ENCODE measurements at regions not wholly inside any gene's neighbourhood (a gene's known extent, or its start where the extent isn't known, plus 50 kb on each side); places are given as distances from the start of the nearest gene placed in this dataset.

GRCh38 chr1:161440312-161440894, 64.9 kb upstream of the FCGR2A start:
- no peak overlapping the region for H2BK120ac ChIP-seq (replicated peaks; ENCODE audit: low read depth, low read length)
- no peak overlapping the region for H3K27ac ChIP-seq (ENCODE audit: low read depth, low read length)
- H3K9ac ChIP-seq (replicated peaks in 1 of 4; ENCODE audit: extremely low read depth in 1 of 4, low read depth in 3 of 4, low read length in 3 of 4) = peak overlapping the region; percentile 12 to 53 (median 34); a peak in 5 of 7 replicates
- WGBS, 2 experiments (ENCODE audit: extremely low coverage in 1 of 2, insufficient coverage in 1 of 2, insufficient read length in 1 of 2, insufficient replicate concordance in 2 of 2, low coverage in 1 of 2, low lambda C conversion rate in 2 of 2, missing lambda C conversion rate in 1 of 2) = 3% methylated on average over 8 of the region's 61 CpGs; no CpG with 5 or more reads in 1 of the 2 experiments
- peaks cover 8% of the 10 kb centered on the region; the same call in 1 of the 2 replicates for H3K23me2 ChIP-seq (ENCODE audit: low read depth, low read length)
- H3K9me3 ChIP-seq (ENCODE audit: insufficient read depth in 2 of 2, low read depth in 1 of 2, low read length in 1 of 2) = no peaks in the 10 kb centered on the region
- no peaks in the 10 kb centered on the region for H3K79me2 ChIP-seq (ENCODE audit: control insufficient read depth in 1 of 2, insufficient read depth in 2 of 2, low read length in 2 of 2)
- H3K4me2 ChIP-seq (ENCODE audit: insufficient read depth in 1 of 2, low read depth in 2 of 2, low read length in 2 of 2) = peak overlapping the region; percentile 56 to 95
- ChIA-PET CTCF (ENCODE audit: partially characterized antibody) (interaction anchor here (0.6 to 2.9 kb wide), 14 partner anchors 11 to 259 kb away, joined by 3 to 26 read pairs (median 5); no protein-coding TSS in a partner anchor), POLR2A (ENCODE audit: partially characterized antibody) (interaction anchor here (0.7 to 3.8 kb wide), 4 partner anchors 12 to 395 kb away, joined by 3 to 27 read pairs (median 3); partner anchors contain the start of gene USF1)
- no peak overlapping the region for H3K56ac ChIP-seq (replicated peaks; ENCODE audit: insufficient read length, low read depth, low read length)
- no peak overlapping the region for H2BK15ac ChIP-seq (ENCODE audit: low read length)
- no peaks in the 10 kb centered on the region for H3K79me1 ChIP-seq (ENCODE audit: low read depth, low read length)
- no peak overlapping the region for H2BK12ac ChIP-seq (ENCODE audit: low read depth, low read length)
- no peak overlapping the region for H2AK5ac ChIP-seq (ENCODE audit: low read depth, low read length)
- H3K23ac ChIP-seq (ENCODE audit: insufficient read length) = no peak overlapping the region
- no peak overlapping the region for H4K5ac ChIP-seq (ENCODE audit: insufficient read length, low read depth, low read length)
- no peak overlapping the region for H2BK5ac ChIP-seq (ENCODE audit: low read depth, low read length)
- H2AFZ ChIP-seq (ENCODE audit: low read length) = no peak overlapping the region; the same call in 1 of the 2 replicates
- no peak overlapping the region for H4K91ac ChIP-seq (replicated peaks; ENCODE audit: insufficient read length, low read length)
- H2BK20ac ChIP-seq (ENCODE audit: low read length) = no peak overlapping the region
- no peaks in the 10 kb centered on the region for H3K36me3 ChIP-seq (ENCODE audit: control insufficient read depth in 2 of 4, insufficient read depth in 4 of 4, low read length in 3 of 4)
- DNase-seq (ENCODE audit: low read depth in 1 of 2, low spot score in 2 of 2) (peak; percentile 41 to 85), FAIRE-seq (no peak)
- peak overlapping the region; percentile 71; the same call in 1 of the 2 replicates for H3K18ac ChIP-seq (ENCODE audit: extremely low read depth, low read length)
- H3K4me1 ChIP-seq (replicated peaks in 1 of 4; ENCODE audit: control insufficient read depth in 3 of 4, insufficient read depth in 4 of 4, low read length in 3 of 4) = peaks cover 0 to 5% (median 2%) of the 10 kb centered on the region in 4 experiments; a peak in 3 of 7 replicates
- peak overlapping the region; percentile 61 to 88 (median 75) for H3K4me3 ChIP-seq (ENCODE audit: extremely low read depth in 1 of 4, insufficient read depth in 2 of 4, low read depth in 3 of 4, low read length in 4 of 4)
- H3K4ac ChIP-seq (replicated peaks; ENCODE audit: insufficient read length, low read depth, low read length) = no peak overlapping the region
- H3K14ac ChIP-seq (ENCODE audit: insufficient read length) = no peak overlapping the region
- H3K27me3 ChIP-seq (replicated peaks in 1 of 4; ENCODE audit: control insufficient read depth in 3 of 4, extremely low read depth in 1 of 4, insufficient read depth in 3 of 4, low read length in 3 of 4) = peaks cover 12 to 38% (median 24%) of the 10 kb centered on the region in 4 experiments
- no peaks in the 10 kb centered on the region for H4K20me1 ChIP-seq (replicated peaks in 1 of 2; ENCODE audit: control insufficient read depth in 1 of 2, insufficient read depth in 2 of 2, low read length in 2 of 2)
- no peak overlapping the region; the same call in 1 of the 2 replicates for H4K8ac ChIP-seq (ENCODE audit: extremely low read depth, insufficient read depth, low read length)
- TF ChIP-seq SAP30 (IDR thresholded peaks at IDR 0.05; ENCODE audit: insufficient read depth, insufficient replicate concordance, low read length) (no peak), RBBP5 (IDR thresholded peaks at IDR 0.05; ENCODE audit: borderline replicate concordance, low read depth, low read length) (peak; percentile 98), RFX5 (IDR thresholded peaks at IDR 0.05; ENCODE audit: borderline replicate concordance, low read depth, low read length) (no peak), POLR2AphosphoS5 (IDR thresholded peaks at IDR 0.05; ENCODE audit: low read depth, low read length) (no peak), RNF2 (IDR thresholded peaks at IDR 0.05; ENCODE audit: borderline replicate concordance, low read depth, low read length, missing control alignments, poor library complexity, severe bottlenecking) (no peak), SRF (IDR thresholded peaks at IDR 0.05; ENCODE audit: low read depth, low read length) (no peak), TCF12 (IDR thresholded peaks at IDR 0.05; ENCODE audit: low read depth, low read length) (peak; percentile 21; the same call in 1 of the 2 replicates), JUND (IDR thresholded peaks at IDR 0.05; ENCODE audit: low read length) (no peak), NANOG (IDR thresholded peaks at IDR 0.05; ENCODE audit: insufficient read depth, low read depth, low read length, poor library complexity, severe bottlenecking) (no peak), RAD21 (IDR thresholded peaks at IDR 0.05 in 1 of 2, conservative IDR thresholded peaks at IDR 0.05 in 1 of 2; ENCODE audit: low read depth in 2 of 2, low read length in 2 of 2) (peak in 1 of 2 experiments; percentile 35; a peak in 2 of 4 replicates), KDM1A (IDR thresholded peaks at IDR 0.05; ENCODE audit: borderline replicate concordance, low read length) (no peak), POU5F1 (IDR thresholded peaks at IDR 0.05; ENCODE audit: low read depth, low read length) (no peak)

Data from H1 (cell line).